Stomach (tissue), 4 donors: ENCODE measurements at regions not wholly inside any gene's neighbourhood (a gene's known extent, or its start where the extent isn't known, plus 50 kb on each side); places are given as distances from the start of the nearest gene placed in this dataset.

Experiments used
- CTCF ChIP-seq, 7 experiments: fragments of 450-650 bp in 4 of 7; fragments of 200-600 bp in 3 of 7; sonication (generic) in 3 of 7; IDR thresholded peaks; one replicate each; pipeline ENCODE4 v1.5.1; 2016 to 2019; ENCODE audit warnings: antibody characterized with exemption in 7 of 7, control low read depth in 2 of 7, mild to moderate bottlenecking in 1 of 7
- EP300 ChIP-seq: sonication (generic); formaldehyde crosslinking; IDR thresholded peaks from one replicate; pipeline ENCODE4 v1.6.1; 2017; ENCODE audit warnings: antibody characterized with exemption
- POLR2A ChIP-seq, 4 donors: fragments of 450-650 bp; IDR thresholded peaks; one replicate each; pipeline ENCODE4 v1.6.1; 2016; ENCODE audit warnings: antibody characterized with exemption in 4 of 4, control low read depth in 2 of 4, mild to moderate bottlenecking in 1 of 4, moderate library complexity in 1 of 4

- TF ChIP-seq EP300 (no peak), POLR2A (IDR thresholded peaks at IDR 0.05) (no peak), CTCF (IDR thresholded peaks at IDR 0.05) (no peak)
These were observed 95.1 kb upstream of the L3MBTL4 start for GRCh38 chr18:6509832-6510231.
